Calu3 (cell line): ENCODE measurements at regions not wholly inside any gene's neighbourhood (a gene's known extent, or its start where the extent isn't known, plus 50 kb on each side); places are given as distances from the start of the nearest gene placed in this dataset.
A peak's percentile ranks its signal among the peaks of the same experiment; 100 is the strongest.

ENCODE experiments used
- BruUV-seq: library from RNA; stranded (reverse); fragments of 400-500 nt; replicated peaks from 2 replicates; lab custom pipeline; 2021; lab: Mats Ljungman, UMichigan
- CTCF ChIA-PET: fragments of 300-600 bp; sonication (Branson Sonifier 250); formaldehyde crosslinking; loops from one replicate; lab custom pipeline; 2022; ENCODE audit warnings: antibody characterized with exemption; lab: Charles Lee
- DNase-seq: peaks from one replicate; pipeline ENCODE4 v3.0.0; 2022
- H3K27ac Mint-ChIP-seq: one replicate; pipeline ENCODE4 v1.8.0; 2022; ENCODE audit warnings: mixed read lengths; ENCODE audit not compliant: unreplicated experiment
- H3K27me3 Mint-ChIP-seq: one replicate; pipeline ENCODE4 v1.8.0; 2022; ENCODE audit warnings: mixed read lengths; ENCODE audit not compliant: unreplicated experiment
- H3K36me3 Mint-ChIP-seq: one replicate; pipeline ENCODE4 v1.8.0; 2022; ENCODE audit warnings: mild to moderate bottlenecking, moderate library complexity, mixed read lengths; ENCODE audit not compliant: insufficient read depth, unreplicated experiment
- H3K4me1 Mint-ChIP-seq: one replicate; pipeline ENCODE4 v1.8.0; 2022; ENCODE audit warnings: mild to moderate bottlenecking, low read depth, mixed read lengths; ENCODE audit not compliant: unreplicated experiment
- H3K4me3 Mint-ChIP-seq: one replicate; pipeline ENCODE4 v1.8.0; 2022; ENCODE audit warnings: mild to moderate bottlenecking, low read depth, moderate library complexity, mixed read lengths; ENCODE audit not compliant: unreplicated experiment
- H3K9me3 Mint-ChIP-seq: one replicate; pipeline ENCODE4 v1.8.0; 2022; ENCODE audit warnings: low read depth, mixed read lengths; ENCODE audit not compliant: unreplicated experiment
- CTCF ChIP-seq: fragments of 200-600 bp; IDR thresholded peaks from one replicate; pipeline ENCODE4 v1.8.0; 2022; ENCODE audit warnings: antibody characterized with exemption; ENCODE audit not compliant: unreplicated experiment
- intact Hi-C: fragments of 100-400 bp; cut with micrococcal nuclease; formaldehyde crosslinking; loops from one replicate; pipeline ENCODE4 v1.10.0; 2022; ENCODE audit not compliant: unreplicated experiment

GRCh38 chrX:13094374-13094773 is 50.0 kb upstream of the FAM9C start:
- Mint-ChIP-seq H3K36me3 (peaks cover 3% of the 10 kb centered on the region), H3K9me3 (no peaks in the 10 kb centered on the region), H3K27me3 (no peaks in the 10 kb centered on the region), H3K4me3 (no peak overlapping the region), H3K27ac (peak overlapping the region; percentile 62), H3K4me1 (peaks cover 42% of the 10 kb centered on the region)
- DNase-seq, result no peak
- no TSS peak for BruUV-seq
- CTCF ChIA-PET, result no interaction called here
- TF ChIP-seq CTCF, result no peak
- intact Hi-C loops, result loop anchor here (5.0 to 10.0 kb wide), 2 partner anchors 190 to 303 kb away; no protein-coding TSS in a partner anchor
